Endothelial cell of umbilical vein (primary cell): ENCODE measurements at regions not wholly inside any gene's neighbourhood (a gene's known extent, or its start where the extent isn't known, plus 50 kb on each side); places are given as distances from the start of the nearest gene placed in this dataset.

Experiments
- CTCF ChIP-seq, 2 donors: IDR thresholded peaks; 1 replicate in 1 of 2; 2 replicates in 1 of 2; pipeline ENCODE4 v1.5.1; 2011; ENCODE audit warnings: low read length in 2 of 2, mild to moderate bottlenecking in 2 of 2, moderate library complexity in 2 of 2, control low read depth in 1 of 2, inconsistent platforms in 1 of 2, low read depth in 1 of 2; ENCODE audit not compliant: insufficient read depth in 1 of 2; ENCODE audit errors: extremely low read depth in 1 of 2
- EZH2 ChIP-seq: IDR thresholded peaks from 2 replicates; pipeline ENCODE4 v1.6.1; 2012; ENCODE audit warnings: borderline replicate concordance, low read depth, mild to moderate bottlenecking, moderate library complexity, low read length, inconsistent platforms; ENCODE audit not compliant: severe bottlenecking
- JUN ChIP-seq: IDR thresholded peaks from 2 replicates; pipeline ENCODE4 v1.6.1; 2011; ENCODE audit warnings: borderline replicate concordance, low read depth; ENCODE audit not compliant: insufficient read length, insufficient read depth

- TF ChIP-seq CTCF (IDR thresholded peaks at IDR 0.05; ENCODE audit: extremely low read depth in 1 of 2, insufficient read depth in 1 of 2, low read depth in 1 of 2, low read length in 2 of 2) (no peak), EZH2 (no peak), JUN (no peak)
These were observed 326.8 kb upstream of the CPEB2 start for GRCh38 chr4:14675279-14675985.
